ENCODE measurements at regions not wholly inside any gene's neighbourhood (a gene's known extent, or its start where the extent isn't known, plus 50 kb on each side); places are given as distances from the start of the nearest gene placed in this dataset.
"Not testable (repeated sequence)": the region's sequence is repeated elsewhere in the genome, so short reads cannot be mapped to it uniquely, and the experiment has no call there.

DNA sequence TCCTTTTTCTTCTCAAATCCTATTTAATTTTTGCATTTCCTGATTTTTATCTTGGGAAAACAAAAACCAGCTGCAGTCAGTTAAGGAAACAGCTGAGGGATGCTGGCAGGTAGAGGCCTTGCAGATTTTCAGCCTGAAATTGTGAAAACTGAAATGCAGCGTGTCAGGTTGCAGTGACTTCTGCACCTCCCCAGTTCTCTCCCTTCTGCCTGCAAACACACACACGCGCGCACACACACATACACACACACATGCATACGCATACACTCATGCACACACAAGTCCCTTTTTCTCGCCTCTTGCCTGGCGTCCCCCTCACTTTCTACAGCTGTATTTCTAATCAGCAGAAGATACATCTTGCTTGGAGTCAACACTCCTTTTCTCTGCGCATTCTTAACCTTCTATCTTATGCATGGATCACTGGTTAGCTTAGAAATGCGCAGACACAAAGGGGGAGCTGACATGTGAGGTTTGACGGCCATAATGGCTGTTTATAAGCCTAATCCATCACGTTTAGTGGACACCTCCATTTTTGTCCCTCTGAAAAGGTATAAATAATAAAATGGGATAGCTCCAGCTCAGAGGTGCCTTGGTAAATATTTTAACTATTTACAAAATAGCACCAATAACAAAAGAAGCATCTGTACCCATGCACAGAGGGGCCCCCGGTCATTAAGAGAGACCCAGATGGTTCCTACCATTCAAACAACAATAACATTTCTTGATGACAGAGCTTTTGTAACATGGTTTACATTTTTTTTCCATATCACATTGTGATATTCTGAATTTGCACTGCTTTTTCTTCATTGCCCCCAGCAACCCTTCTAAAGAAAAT, 392.1 kb upstream of the SALL1 start:
- DNase-seq (ENCODE audit: low read depth, low spot score), result no peak
- H3K27ac ChIP-seq, result no peak overlapping the region

DNA sequence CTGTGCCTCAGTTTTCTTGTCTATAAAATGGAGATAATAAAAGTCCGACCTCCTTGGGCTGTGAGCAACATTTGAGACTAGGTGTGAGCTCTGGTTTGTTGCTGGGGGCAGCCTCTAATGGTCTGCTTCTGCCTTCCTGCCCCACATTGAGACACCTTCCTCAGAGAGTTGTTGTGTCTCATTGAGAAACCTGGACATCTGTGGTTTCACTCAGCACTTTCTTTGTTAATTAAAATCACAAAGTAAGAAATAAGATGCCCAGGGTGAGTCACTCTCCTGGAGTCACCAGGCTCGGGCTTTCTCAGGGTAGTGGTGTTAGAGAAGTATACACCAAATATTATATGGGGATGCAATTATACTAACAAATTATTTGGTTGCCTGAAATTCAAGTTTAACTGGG, 389.2 kb upstream of the SALL1 start:
- H3K27ac ChIP-seq, result no peak overlapping the region

DNA sequence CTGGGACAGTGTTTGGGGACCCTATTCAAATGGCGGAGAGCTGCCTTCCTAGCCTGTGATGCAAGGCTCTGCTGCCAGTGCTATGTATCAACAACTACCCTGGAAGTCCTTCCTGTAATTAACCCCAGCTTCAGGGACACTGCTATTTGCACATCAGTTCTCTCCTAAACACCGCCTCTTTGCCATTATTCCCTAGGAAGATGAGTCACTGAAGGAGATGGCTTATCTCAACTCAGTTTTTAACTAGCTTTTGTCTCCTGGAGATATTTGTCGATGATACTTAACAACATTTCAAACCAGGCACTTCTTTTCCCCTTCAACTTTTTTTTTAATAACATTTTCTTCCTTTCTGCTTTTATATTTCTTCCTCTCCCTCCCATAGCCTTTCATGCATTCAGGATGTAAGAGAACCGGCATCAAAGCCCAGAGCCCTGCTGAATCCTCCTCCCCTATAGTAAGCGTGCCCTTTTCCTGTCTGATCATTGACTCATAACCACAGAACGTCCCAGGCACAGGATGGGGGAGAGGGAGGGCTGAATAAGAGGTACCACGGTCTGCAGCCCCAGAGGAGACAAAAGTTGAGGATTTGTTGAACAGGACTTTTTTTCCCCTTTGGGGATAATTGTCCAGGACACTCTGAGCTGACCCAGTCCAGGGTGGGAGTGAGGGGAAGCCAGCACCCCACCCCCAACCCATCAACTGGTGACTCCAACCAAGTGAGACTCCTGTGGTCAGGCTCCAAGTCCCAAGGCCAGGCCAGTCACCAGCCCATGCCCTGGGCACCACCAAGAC, 387.8 kb upstream of the SALL1 start:
- no peak for DNase-seq (ENCODE audit: low read depth, low spot score)
- H3K27ac ChIP-seq, result peak overlapping the region; percentile 26

More for the DNA sequence above, 389.2 kb upstream of the SALL1 start:
- DNase-seq (ENCODE audit: low read depth, low spot score), result no peak

DNA sequence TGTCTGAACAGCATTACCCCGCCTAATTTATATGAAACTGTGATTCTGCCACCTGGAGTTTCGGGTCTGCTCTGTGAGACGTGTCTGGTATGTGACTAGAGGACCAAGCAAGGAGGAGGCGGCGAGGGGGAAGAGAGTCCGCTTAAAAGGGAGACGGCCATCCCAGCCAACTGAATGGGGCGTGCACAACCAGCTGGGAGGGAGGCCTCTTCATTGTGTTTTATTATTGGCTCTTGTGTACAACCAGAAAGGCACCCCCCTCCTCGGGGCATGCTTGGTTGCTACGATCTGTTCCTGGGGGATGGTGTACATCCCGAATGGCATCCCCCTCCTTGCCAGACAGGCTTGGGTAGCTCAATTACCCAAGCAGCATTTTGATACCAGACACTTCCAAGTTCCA, 384.5 kb upstream of the SALL1 start:
- no peak overlapping the region for H3K27ac ChIP-seq
- DNase-seq (ENCODE audit: low read depth, low spot score), result no peak

DNA sequence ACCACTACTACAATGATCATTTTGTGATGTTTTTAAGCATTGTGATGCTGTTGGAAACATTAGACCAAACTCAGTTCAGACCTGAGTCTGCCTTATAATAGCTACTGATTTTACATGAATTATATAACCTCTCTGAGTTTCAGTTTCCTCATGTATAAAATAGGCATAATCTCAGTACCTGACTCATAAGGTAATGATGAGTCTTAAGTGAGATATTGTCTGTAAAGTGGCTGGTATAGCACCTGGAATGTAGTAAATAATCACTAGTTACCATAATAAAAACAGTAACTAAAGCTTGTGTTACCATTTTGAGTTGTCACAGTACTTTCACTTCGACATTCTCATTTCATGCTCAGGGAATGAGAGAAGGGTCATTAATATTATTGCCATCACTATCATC, 381.5 kb upstream of the SALL1 start:
- DNase-seq (ENCODE audit: low read depth, low spot score), result no peak
- H3K27ac ChIP-seq, result no peak overlapping the region

DNA sequence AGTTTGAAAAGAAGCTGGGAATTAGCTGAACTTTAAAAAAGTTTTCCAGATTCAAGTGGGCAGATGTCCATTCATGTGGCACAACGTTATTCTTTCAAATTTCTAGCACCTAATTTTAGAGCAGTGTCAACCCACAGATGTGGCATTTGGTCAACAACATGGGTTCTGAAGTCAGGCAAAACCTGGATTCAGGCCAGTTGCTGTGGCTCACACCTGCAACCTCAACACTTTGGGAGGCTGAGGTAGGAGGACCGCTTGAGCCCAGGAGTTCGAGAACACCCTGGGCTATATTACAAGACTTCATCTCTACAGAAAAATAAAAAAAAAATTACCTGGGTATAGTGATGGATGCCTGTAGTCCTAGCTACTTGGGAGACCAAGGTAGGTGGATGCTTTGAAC, 380.2 kb upstream of the SALL1 start:
- H3K27ac ChIP-seq, result no peak overlapping the region

DNA sequence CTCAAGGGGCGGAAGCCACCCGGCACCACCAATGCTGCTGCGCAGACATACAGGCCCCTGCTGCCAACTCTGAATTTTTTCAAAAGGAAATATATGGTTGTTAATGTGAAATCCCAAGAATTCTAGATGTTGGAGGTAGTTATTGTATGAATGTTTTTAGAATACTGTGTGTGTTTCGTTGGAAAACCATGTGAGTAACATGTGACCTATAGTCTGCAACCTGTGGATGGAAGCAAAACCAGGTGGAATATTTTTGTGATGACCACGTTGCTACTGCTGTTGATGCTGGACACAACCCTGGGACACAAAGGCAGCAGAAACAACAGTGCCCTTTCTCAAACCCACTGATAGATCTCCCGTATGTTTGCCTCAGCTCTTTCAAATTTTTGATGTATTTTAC, 376.3 kb upstream of the SALL1 start:
- DNase-seq (ENCODE audit: low read depth, low spot score), result no peak
- H3K27ac ChIP-seq, result no peak overlapping the region

More for the DNA sequence above, 380.2 kb upstream of the SALL1 start:
- no peak for DNase-seq (ENCODE audit: low read depth, low spot score)

DNA sequence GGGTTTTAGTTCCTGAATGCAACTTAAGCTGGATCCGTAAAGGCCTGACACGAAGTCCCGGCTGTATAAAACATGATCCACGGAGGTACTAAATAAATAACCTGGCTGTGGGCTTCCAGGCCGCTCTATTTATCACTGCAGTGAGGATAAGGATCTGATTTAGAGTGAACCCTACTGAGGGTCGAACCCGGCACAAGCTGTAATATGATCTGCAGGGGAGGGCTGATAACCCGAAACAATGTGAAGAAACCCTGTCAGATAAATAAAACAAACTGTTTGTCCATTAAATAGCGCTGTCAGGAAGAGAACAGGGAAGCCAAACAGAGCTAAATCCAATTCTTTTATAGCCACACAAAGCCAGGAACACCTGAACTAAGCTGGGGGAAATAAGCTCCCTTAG, 375.6 kb upstream of the SALL1 start:
- H3K27ac ChIP-seq, result no peak overlapping the region
- no peak for DNase-seq (ENCODE audit: low read depth, low spot score)

DNA sequence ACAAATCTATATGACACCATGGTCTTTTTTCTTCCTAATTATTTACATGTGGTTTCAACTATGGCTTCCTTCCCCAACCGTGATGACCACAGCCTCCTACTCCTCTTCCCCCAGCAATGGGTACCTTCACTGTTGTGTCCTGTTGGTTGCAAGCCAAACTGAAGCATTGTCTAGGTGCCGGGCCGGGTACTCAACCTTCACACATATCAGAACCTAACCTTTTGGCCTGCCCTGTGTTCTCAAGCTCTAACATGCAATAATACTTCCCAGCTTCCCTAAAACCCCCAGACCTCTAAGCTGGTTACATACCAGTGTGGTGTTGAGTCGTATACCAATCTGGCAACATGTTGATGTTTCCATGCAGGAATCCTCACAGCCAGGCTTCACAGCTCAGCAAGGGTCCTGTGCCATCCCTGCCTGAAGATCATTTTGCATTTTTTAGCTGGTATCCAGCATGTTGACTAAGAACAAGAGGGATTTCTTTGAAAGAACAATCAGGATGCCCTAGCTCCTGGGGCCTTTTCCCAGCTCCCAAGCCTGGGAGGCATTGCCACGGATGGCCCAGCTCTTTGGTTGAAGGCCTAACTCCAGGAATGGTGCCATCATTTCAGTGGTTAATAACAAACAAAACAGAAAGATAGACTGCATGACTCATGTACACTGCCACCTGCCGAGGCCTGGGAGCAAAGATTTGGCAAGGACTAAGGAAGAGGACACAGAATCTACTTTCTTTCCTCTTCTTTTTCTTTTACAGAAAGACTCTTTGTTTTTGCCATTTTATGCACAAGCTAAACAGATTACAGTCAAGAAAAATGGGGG, 373.7 kb upstream of the SALL1 start:
- no peak for DNase-seq (ENCODE audit: low read depth, low spot score)
- no peak overlapping the region for H3K27ac ChIP-seq

DNA sequence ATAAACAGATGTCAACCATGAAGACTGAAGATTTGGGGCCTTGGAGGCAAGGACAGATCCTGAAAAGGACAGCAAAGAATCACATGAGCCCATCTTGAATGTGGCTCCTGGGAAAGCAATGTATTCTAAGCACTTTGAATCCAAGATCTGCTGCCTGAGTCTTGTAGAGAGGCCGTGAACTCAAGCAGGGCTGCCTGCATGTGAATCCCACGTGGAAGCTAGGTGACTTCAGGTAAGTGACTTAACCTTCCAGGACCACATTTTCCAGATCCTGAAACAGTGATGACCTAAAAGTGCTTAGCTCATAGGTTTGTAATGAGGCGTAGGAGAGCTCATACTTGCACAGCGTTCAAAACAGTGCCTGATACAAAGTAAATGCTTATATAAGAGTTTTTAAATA, 373.0 kb upstream of the SALL1 start:
- no peak overlapping the region for H3K27ac ChIP-seq
- no peak for DNase-seq (ENCODE audit: low read depth, low spot score)

DNA sequence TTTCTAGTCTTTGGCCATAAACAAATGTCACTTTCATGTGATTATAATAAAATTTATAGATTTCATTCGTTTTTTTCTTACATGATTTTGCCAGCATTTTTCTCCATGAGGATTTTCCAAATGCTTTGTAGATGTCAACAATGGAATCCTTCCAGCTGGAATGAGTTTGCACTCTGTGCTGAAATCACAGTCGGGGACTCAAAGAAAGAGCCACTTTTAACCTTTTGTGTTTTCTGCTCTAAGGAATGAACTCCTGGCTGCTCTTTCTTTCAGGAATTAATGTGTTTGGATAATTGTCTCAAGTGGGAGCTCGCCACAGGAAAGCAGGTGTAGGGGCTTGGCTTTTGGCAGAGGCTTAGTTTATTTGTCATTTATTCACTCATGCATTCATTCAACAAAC, 372.3 kb upstream of the SALL1 start:
- no peak for DNase-seq (ENCODE audit: low read depth, low spot score)
- no peak overlapping the region for H3K27ac ChIP-seq

DNA sequence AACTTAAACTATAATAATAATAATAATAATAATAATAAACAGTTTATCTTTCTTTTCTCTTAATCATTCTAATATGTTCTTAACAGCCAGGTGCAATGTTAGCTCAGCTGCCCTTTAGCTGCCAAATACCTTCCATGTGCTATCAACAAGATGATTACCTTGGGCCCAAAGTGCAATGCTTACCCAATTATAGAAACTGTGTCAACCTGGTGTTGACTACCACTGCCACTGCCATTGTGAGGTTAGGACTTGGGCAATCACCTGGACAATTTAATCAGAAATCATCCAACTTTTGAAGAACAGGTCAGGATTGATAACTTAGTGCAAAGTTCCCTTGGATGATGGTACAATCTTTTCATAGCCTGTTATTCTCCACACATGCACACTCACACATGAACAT, 371.8 kb upstream of the SALL1 start:
- DNase-seq (ENCODE audit: low read depth, low spot score), result no peak

DNA sequence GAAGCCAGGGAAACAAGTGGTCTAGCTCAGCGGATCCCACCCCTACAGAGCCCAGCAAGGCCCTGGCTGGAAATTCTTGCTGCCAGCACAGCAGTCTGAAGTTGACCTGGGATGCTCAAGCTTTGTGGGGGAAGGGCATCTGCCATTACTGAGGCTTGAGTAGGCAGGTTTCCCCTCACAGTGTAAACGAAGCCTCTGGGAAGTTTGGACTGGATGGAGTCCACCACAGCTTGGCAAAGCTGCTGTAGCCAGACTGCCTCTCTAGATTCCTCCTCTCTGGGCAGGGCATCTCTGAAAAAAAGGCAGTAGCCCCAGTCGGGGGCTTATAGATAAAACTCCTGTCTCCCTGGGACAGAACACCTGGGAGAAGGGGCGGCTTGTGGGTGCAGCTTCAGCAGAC, 365.9 kb upstream of the SALL1 start:
- not testable (repeated sequence) for DNase-seq (ENCODE audit: low read depth, low spot score); H3K27ac ChIP-seq

More for the DNA sequence above, 371.8 kb upstream of the SALL1 start:
- H3K27ac ChIP-seq, result no peak overlapping the region

DNA sequence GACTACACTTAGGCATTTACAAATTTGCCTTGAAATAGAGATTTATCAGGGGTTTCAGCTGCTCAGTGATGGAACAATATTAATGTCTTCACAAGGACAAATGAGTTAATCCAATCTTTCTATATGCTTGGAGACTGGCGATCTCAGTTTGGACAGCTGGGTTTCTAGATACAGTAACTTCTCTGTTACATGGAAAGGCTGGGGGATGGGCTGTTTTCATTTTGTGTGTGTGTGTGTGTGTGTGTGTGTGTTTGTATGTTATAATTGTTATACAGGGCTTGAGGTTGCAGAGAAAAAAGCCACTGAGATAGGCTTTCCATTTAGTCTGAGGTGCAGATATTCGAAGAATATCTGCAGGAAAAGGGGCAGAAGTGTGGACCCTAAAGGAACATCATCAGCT, 359.3 kb upstream of the SALL1 start:
- H3K27ac ChIP-seq, result no peak overlapping the region
- no peak for DNase-seq (ENCODE audit: low read depth, low spot score)

DNA sequence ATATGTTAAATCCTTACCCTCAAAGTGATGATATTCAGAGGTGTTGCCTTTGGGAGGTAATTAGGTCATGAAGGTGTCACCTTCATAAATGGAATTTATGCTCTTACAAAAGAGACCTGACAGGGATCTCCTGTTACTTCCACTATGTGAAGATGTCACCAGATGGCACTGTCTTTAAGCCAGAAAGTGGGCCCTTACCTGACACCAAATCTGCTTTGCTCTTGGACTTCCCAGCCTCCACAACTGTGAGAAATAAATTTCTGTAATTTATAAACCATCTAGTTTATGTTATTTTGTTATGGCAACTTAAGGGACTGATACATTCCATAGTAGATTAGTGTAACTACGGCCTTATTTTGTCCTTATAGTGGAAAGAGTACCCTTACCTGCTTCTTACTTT, 358.3 kb upstream of the SALL1 start:
- H3K27ac ChIP-seq, result no peak overlapping the region
- no peak for DNase-seq (ENCODE audit: low read depth, low spot score)

DNA sequence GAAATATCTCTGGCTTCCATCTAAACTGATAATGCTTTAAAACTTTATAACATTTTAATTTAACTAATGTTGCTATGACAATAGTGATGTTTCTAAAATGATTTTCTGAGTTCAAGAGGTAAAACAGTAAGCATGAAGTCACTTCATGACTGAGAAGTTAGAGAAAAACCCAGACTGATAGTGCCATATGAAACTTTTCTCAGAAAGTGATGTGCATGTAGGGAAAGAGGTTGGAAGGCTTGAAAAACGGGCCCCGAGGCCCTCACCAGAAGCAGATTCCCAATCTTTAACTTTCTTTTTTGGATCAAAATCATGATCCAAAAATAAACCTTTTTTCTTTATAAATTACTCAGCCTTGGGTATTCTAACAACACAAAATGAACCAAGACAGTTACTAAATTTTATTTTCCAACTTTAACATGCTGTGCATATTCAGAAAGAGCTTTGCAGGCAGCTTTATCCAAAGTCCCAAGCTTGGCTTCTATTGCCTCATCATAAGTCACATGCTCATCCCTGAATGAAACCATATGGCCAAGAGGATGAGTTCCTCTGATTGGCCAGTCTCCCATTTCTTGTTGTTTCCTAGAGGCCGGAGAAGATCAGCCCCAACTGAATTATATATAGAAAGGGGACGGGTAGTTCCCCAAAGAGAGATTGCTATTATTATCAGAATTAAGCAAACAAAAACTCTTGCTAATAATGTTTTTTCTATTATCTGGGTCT, 357.6 kb upstream of the SALL1 start:
- no peak overlapping the region for H3K27ac ChIP-seq
- no peak for DNase-seq (ENCODE audit: low read depth, low spot score)

DNA sequence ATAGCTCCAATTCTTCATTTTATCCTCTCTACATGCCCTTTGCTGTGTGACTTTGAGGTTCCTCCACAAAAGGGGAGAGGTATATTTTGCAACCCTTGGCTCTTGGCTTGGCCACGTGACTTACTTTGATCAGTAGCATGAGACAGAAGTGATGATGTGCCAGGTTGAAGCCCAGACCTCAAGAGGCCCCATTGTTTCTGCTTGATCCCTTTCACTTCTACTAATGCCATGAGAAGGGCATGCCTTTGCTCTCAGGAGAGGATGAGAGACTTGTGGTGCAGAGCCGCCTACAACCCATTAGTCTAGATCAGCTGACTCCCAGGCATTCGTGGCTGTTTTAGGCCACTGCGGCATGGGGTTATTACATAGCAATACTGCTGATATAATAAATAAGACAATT, 356.2 kb upstream of the SALL1 start:
- DNase-seq (ENCODE audit: low read depth, low spot score), result no peak
- no peak overlapping the region for H3K27ac ChIP-seq

DNA sequence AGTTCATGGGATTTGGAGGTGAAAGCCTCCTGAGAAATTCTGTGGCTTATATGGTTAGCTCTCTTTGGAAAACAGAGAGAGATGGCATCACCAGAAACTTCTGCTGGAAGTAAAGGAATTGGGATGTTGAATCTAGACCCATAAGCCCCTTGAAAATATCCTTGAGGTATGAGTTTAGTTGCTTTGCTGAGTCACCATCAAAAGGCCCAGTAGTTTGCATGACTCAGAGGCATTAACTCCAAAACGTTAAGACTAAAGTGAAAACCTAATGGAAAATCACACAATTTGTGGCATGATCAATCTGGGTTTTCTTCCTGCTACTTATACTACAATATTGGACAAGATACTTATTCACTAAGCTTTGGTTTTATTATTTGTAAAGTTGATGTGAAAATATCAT, 349.2 kb upstream of the SALL1 start:
- no peak overlapping the region for H3K27ac ChIP-seq
- no peak for DNase-seq (ENCODE audit: low read depth, low spot score)

DNA sequence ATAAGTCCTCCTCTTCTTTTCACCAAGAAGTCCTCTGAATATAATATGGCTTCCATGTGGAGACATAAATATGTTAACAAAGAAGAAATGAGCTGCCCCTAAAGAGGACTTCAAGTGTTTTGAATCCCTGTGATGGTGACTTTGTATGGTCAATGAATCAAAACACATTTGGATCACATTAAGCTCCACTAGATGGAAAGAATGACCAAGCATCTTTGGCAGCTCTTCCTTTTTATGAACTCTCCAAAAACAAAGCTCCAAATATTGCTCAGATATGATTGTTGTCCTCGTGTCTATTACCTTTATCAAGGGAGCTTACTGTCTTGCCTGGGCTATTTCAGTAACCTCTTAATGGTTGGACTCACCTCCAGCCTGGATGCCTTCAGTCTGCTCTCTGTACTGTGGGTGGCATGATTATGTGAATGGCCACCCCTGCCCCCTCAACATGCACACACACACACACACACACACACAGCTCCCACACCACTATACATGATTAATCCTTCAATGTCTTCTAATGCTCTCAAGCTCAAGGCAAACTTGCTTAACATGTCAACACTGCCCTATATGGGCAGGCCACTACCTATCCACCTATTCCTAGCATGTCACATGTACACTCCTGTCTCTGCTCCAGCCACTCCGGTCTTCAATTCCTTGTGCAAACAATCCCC, 346.6 kb upstream of the SALL1 start:
- no peak for DNase-seq (ENCODE audit: low read depth, low spot score)
- no peak overlapping the region for H3K27ac ChIP-seq

DNA sequence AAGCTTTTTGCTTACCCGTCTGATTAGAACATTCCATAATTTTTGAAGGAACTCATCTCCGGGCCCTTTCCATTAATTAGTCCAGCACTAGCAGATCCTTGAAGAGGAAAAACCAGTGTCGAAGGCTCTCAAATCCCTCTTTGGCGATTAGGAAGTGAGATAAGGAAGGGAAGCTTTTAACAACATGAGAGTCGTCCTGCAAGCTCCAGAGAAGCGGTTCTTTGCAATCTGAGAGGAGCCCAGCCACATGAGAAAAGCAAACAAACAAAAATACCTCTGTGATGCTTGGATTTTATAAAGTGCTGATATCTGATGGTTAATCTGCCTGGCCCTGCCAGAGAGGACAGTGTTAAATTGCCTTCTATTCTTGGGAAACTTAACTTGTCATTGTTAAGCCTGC, 339.8 kb upstream of the SALL1 start:
- H3K27ac ChIP-seq, result no peak overlapping the region
- DNase-seq (ENCODE audit: low read depth, low spot score), result no peak

All from epithelial cell of prostate (primary cell).